Esophagus muscularis mucosa (tissue), 4 donors: ENCODE measurements at regions not wholly inside any gene's neighbourhood (a gene's known extent, or its start where the extent isn't known, plus 50 kb on each side); places are given as distances from the start of the nearest gene placed in this dataset.
"Not testable (repeated sequence)": the region's sequence is repeated elsewhere in the genome, so short reads cannot be mapped to it uniquely, and the experiment has no call there.

Experiments used
- DNase-seq: peaks from one replicate; pipeline ENCODE4 v3.0.0-alpha.2; 2017; ENCODE audit errors: extremely low spot score
- H3K27ac ChIP-seq, 4 donors: fragments of 200-600 bp; sonication (generic); replicated peaks in 1 of 4; 1 replicate in 3 of 4; 2 replicates in 1 of 4; pipeline ENCODE4 v1.5.1; 2016 to 2019; ENCODE audit warnings: mild to moderate bottlenecking in 1 of 4
- H3K27me3 ChIP-seq, 4 donors: fragments of 200-600 bp; sonication (generic); one replicate each; pipeline versions ENCODE4 v1.5.1 to v1.6.0; 2016 to 2019
- H3K36me3 ChIP-seq, 4 donors: fragments of 200-600 bp; sonication (generic); one replicate each; pipeline ENCODE4 v1.5.1; 2016 to 2019
- H3K4me1 ChIP-seq, 4 donors: fragments of 200-600 bp; sonication (generic); one replicate each; pipeline ENCODE4 v1.5.1; 2016 to 2019
- H3K4me3 ChIP-seq, 4 donors: fragments of 200-600 bp; sonication (generic); 1 replicate in 2 of 4; 2 replicates in 2 of 4; pipeline ENCODE4 v1.5.1; 2016 to 2019; ENCODE audit warnings: mild to moderate bottlenecking in 4 of 4, moderate library complexity in 1 of 4
- H3K9me3 ChIP-seq, 4 donors: fragments of 200-600 bp; sonication (generic); 1 replicate in 3 of 4; 2 replicates in 1 of 4; pipeline ENCODE4 v1.5.1; 2016 to 2019
- EP300 ChIP-seq: sonication (generic); formaldehyde crosslinking; IDR thresholded peaks from one replicate; pipeline ENCODE4 v1.6.1; 2017; ENCODE audit warnings: antibody characterized with exemption
- POLR2A ChIP-seq: fragments of 450-650 bp; IDR thresholded peaks from one replicate; pipeline ENCODE4 v1.6.1; 2017; ENCODE audit warnings: antibody characterized with exemption, moderate library complexity, mild to moderate bottlenecking, low read depth
- POLR2AphosphoS5 ChIP-seq, 2 donors: sonication (generic); formaldehyde crosslinking; IDR thresholded peaks; one replicate each; pipeline ENCODE4 v1.6.1; 2017; ENCODE audit warnings: antibody characterized with exemption in 2 of 2
- WGBS: methylation state at CpG from one replicate; pipeline ENCODE4 v1.1.5; 2018; 5-methylcytosine and 5-hydroxymethylcytosine counted together
- intact Hi-C: fragments of 100-400 bp; cut with DNase I; formaldehyde crosslinking; loops from one replicate; pipeline ENCODE4 v1.15.1; 2023
- TF ChIP-seq, protein P1 (sequence below), 3 experiments: fragments of 200-600 bp in 2 of 3; fragments of 450-650 bp in 1 of 3; sonication (generic) in 2 of 3; IDR thresholded peaks; one replicate each; pipeline ENCODE4 v1.5.1; 2017 to 2019; ENCODE audit warnings: antibody characterized with exemption in 3 of 3, mild to moderate bottlenecking in 2 of 3, moderate library complexity in 1 of 3

GRCh38 chr7:119096683-119097082, 872.2 kb downstream of the ANKRD7 start:
- no peaks in the 10 kb centered on the region for H3K36me3 ChIP-seq
- H3K9me3 ChIP-seq = no peaks in the 10 kb centered on the region
- H3K4me1 ChIP-seq = no peaks in the 10 kb centered on the region
- intact Hi-C loops = no loop called here
- DNase-seq = no peak
- H3K27ac ChIP-seq = no peak overlapping the region
- H3K4me3 ChIP-seq = no peak overlapping the region
- no peaks in the 10 kb centered on the region for H3K27me3 ChIP-seq
- TF ChIP-seq EP300 (no peak), POLR2A (no peak), POLR2AphosphoS5 (IDR thresholded peaks at IDR 0.05) (no peak)
- TF ChIP-seq, protein P1, sequence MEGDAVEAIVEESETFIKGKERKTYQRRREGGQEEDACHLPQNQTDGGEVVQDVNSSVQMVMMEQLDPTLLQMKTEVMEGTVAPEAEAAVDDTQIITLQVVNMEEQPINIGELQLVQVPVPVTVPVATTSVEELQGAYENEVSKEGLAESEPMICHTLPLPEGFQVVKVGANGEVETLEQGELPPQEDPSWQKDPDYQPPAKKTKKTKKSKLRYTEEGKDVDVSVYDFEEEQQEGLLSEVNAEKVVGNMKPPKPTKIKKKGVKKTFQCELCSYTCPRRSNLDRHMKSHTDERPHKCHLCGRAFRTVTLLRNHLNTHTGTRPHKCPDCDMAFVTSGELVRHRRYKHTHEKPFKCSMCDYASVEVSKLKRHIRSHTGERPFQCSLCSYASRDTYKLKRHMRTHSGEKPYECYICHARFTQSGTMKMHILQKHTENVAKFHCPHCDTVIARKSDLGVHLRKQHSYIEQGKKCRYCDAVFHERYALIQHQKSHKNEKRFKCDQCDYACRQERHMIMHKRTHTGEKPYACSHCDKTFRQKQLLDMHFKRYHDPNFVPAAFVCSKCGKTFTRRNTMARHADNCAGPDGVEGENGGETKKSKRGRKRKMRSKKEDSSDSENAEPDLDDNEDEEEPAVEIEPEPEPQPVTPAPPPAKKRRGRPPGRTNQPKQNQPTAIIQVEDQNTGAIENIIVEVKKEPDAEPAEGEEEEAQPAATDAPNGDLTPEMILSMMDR (IDR thresholded peaks at IDR 0.05) = no peak
- WGBS = 86% methylated on average over 3 of the region's 3 CpGs

DNA sequence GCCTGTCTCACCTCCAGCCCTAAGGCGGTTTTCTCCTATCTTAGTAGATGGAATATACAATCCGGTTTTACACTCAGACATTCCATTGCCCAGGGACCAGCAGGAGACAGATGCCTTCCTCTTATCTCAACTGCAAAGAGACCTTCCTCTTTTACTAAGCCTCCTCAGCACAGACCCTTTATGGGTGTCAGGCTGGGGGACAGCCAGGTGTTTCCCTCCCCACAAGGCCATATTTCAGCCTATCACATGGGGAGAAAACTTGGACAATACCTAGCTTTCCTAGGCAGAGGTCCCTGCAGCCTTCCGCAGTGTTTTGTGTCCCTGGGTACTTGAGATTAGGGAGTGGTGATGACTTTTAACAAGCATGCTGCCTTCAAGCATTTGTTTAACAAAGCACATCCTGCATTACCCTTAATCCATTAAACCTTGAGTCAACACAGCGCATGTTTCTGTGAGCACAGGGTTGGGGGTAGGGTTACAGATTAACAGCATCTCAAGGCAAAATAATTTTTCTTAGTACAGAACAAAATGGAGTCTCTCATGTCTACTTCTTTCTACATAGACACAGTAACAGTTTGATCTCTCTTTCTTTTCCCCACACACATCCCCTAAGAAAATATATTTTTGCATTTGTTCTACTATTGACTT, 876.2 kb downstream of the ANKRD7 start:
- H3K4me3 ChIP-seq, H3K36me3 ChIP-seq, intact Hi-C loops, H3K9me3 ChIP-seq, H3K4me1 ChIP-seq, H3K27me3 ChIP-seq, DNase-seq, H3K27ac ChIP-seq: not testable (repeated sequence)
- WGBS = 62% methylated on average over 4 of the region's 4 CpGs

DNA sequence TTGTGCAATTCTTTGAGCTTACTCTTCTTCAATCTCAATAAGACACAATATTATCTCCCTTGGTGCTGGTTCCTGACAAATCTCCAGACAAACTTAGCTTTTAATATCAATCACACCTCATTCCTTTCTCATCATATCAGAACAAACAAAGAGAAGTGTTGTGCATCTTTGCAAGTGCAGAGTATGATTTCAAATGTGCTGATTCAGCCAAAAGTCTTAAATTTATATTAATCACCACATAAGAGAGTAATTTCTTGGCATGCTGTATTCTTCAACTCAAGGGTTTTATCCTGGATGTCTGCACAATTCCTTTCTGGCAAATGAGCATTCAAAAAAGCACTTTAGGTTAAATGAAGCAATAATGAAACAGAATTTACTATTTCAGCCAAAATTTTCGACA, 877.8 kb downstream of the ANKRD7 start:
- no peak overlapping the region for H3K4me3 ChIP-seq
- H3K36me3 ChIP-seq = no peaks in the 10 kb centered on the region
- no peaks in the 10 kb centered on the region for H3K9me3 ChIP-seq
- no peak for DNase-seq
- TF ChIP-seq EP300 (no peak), POLR2A (no peak), POLR2AphosphoS5 (IDR thresholded peaks at IDR 0.05) (no peak)
- TF ChIP-seq, protein P1 (IDR thresholded peaks at IDR 0.05) = no peak
- H3K4me1 ChIP-seq = no peaks in the 10 kb centered on the region
- intact Hi-C loops = no loop called here
- 46% methylated on average over 1 of the region's 1 CpG for WGBS
- no peaks in the 10 kb centered on the region for H3K27me3 ChIP-seq
- no peak overlapping the region for H3K27ac ChIP-seq

- WGBS = 84% methylated on average over 1 of the region's 1 CpG
- intact Hi-C loops = no loop called here
- H3K9me3 ChIP-seq = peaks cover 0 to 11% (median 3%) of the 10 kb centered on the region in 4 donors
- H3K27ac ChIP-seq = no peak overlapping the region
- no peaks in the 10 kb centered on the region for H3K36me3 ChIP-seq
- H3K4me3 ChIP-seq = no peak overlapping the region
- TF ChIP-seq EP300 (no peak), POLR2A (no peak), POLR2AphosphoS5 (IDR thresholded peaks at IDR 0.05) (no peak)
- TF ChIP-seq, protein P1 (IDR thresholded peaks at IDR 0.05) = no peak
- H3K27me3 ChIP-seq = no peaks in the 10 kb centered on the region
- DNase-seq = no peak
- no peaks in the 10 kb centered on the region for H3K4me1 ChIP-seq
Observed at GRCh38 chr7:119105381-119105780, 880.9 kb downstream of the ANKRD7 start.

GRCh38 chr7:119123326-119123725, 898.8 kb downstream of the ANKRD7 start:
- intact Hi-C loops = no loop called here
- Histone ChIP-seq H3K27me3 (no peaks in the 10 kb centered on the region), H3K4me1 (no peaks in the 10 kb centered on the region), H3K4me3 (no peak overlapping the region), H3K36me3 (no peaks in the 10 kb centered on the region), H3K27ac (no peak overlapping the region), H3K9me3 (no peaks in the 10 kb centered on the region)
- no peak for DNase-seq
- TF ChIP-seq POLR2AphosphoS5 (IDR thresholded peaks at IDR 0.05) (no peak), EP300 (no peak), POLR2A (no peak)
- TF ChIP-seq, protein P1 (IDR thresholded peaks at IDR 0.05) = no peak
- WGBS = 81% methylated on average over 8 of the region's 8 CpGs
